MM.1S (cell line): ENCODE measurements at regions not wholly inside any gene's neighbourhood (a gene's known extent, or its start where the extent isn't known, plus 50 kb on each side); places are given as distances from the start of the nearest gene placed in this dataset.

Source experiments
- DNase-seq: peaks from one replicate; pipeline ENCODE4 v3.0.0-alpha.2; 2015
- H2AFZ ChIP-seq: fragments of 300-600 bp; sonication (generic); 2 replicates; pipeline ENCODE4 v1.6.0; 2016; ENCODE audit warnings: antibody characterized with exemption, low read length
- H3F3A ChIP-seq: fragments of 300-600 bp; sonication (generic); 2 replicates; pipeline ENCODE4 v1.6.1; 2016; ENCODE audit warnings: mild to moderate bottlenecking, antibody characterized with exemption, low read length, moderate library complexity, mixed read lengths; ENCODE audit not compliant: insufficient read depth
- H3K27ac ChIP-seq: fragments of 300-600 bp; sonication (generic); 2 replicates; pipeline ENCODE4 v1.5.1; 2016; ENCODE audit warnings: mild to moderate bottlenecking, low read length
- H3K27me3 ChIP-seq: fragments of 300-600 bp; sonication (generic); replicated peaks from 2 replicates; pipeline ENCODE4 v1.6.0; 2016; ENCODE audit warnings: low read length; ENCODE audit not compliant: insufficient read depth
- H3K36me3 ChIP-seq: fragments of 300-600 bp; sonication (generic); replicated peaks from 2 replicates; pipeline ENCODE4 v1.6.1; 2016; ENCODE audit warnings: mild to moderate bottlenecking, low read length, mixed read lengths; ENCODE audit not compliant: insufficient read depth
- H3K4me1 ChIP-seq: fragments of 300-600 bp; sonication (generic); 2 replicates; pipeline ENCODE4 v1.6.1; 2016; ENCODE audit warnings: low read length, mixed read lengths
- H3K4me2 ChIP-seq: fragments of 300-600 bp; sonication (generic); 2 replicates; pipeline ENCODE4 v1.6.0; 2016; ENCODE audit warnings: low read depth, low read length
- H3K4me3 ChIP-seq: fragments of 300-600 bp; sonication (generic); 2 replicates; pipeline ENCODE4 v1.5.1; 2016; ENCODE audit warnings: low read length, mixed read lengths
- H3K79me2 ChIP-seq: fragments of 300-600 bp; sonication (generic); 2 replicates; pipeline ENCODE4 v1.6.1; 2016; ENCODE audit warnings: mixed run types, low read length, mixed read lengths
- H3K9ac ChIP-seq: fragments of 300-600 bp; sonication (generic); 2 replicates; pipeline ENCODE4 v1.6.1; 2016; ENCODE audit warnings: low read length, mixed read lengths
- H3K9me2 ChIP-seq: fragments of 300-600 bp; sonication (generic); replicated peaks from 2 replicates; pipeline ENCODE4 v1.6.1; 2016; ENCODE audit warnings: mild to moderate bottlenecking, low read length, mixed read lengths; ENCODE audit not compliant: insufficient read depth
- H3K9me3 ChIP-seq: fragments of 300-600 bp; sonication (generic); replicated peaks from 2 replicates; pipeline ENCODE4 v1.6.1; 2016; ENCODE audit warnings: mild to moderate bottlenecking, low read length, mixed read lengths; ENCODE audit not compliant: insufficient read depth
- H4K20me1 ChIP-seq: fragments of 300-600 bp; sonication (generic); 2 replicates; pipeline ENCODE4 v1.6.1; 2016; ENCODE audit warnings: mild to moderate bottlenecking, low read length, moderate library complexity, mixed read lengths; ENCODE audit not compliant: insufficient read depth
- EZH2 ChIP-seq: fragments of 300-600 bp; sonication (generic); optimal IDR thresholded peaks from 2 replicates; pipeline ENCODE3; 2017; ENCODE audit warnings: low read depth, mild to moderate bottlenecking, antibody characterized with exemption, low read length, mixed read lengths
- EZH2phosphoT487 ChIP-seq: fragments of 300-600 bp; sonication (generic); IDR thresholded peaks from 2 replicates; pipeline ENCODE4 v1.6.1; 2018; ENCODE audit warnings: antibody characterized with exemption, low read length
- TF ChIP-seq, protein P1 (sequence below): fragments of 300-600 bp; sonication (generic); IDR thresholded peaks from 2 replicates; pipeline ENCODE4 v1.5.1; 2016; ENCODE audit warnings: antibody characterized with exemption, low read length, mixed read lengths

DNA sequence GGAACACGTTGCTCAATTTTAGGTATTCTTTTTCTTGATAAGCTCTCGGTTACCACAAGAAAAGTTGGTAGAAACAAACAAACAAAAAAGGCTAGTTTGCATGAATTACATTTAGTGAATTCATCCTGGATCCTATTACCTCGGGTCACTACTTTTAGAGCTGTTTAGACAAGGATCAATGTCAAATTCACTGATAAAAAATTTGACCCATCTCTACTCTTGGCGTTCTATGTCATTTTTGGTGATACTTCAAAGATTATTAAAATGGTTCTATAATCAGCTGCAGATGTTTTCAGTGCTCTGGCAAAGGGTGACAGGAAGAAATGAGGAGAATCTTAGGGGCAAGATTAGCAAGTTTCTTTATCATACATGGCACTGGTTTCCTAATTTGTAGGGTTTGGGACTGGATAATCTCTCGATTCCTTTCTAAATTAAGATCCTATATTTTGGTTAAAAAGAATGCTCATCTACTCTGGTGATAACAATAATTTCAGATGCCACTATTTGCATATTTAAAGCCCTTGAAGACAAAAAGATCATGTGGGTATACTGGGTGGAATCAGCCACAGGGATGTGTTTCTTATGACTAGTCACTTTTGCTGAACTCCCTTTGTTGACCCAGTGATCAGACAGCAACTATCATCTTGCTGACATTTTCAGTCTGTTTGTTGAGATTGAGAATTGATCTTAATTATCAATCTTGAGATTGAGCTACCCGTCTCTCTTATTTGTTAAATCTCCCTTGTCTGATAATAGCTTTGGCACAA lies 442.9 kb downstream of the AASDHPPT start:
- H3K27me3 ChIP-seq: no peaks in the 10 kb centered on the region
- H3K4me1 ChIP-seq: no peaks in the 10 kb centered on the region
- H3K36me3 ChIP-seq: no peaks in the 10 kb centered on the region
- H4K20me1 ChIP-seq: no peaks in the 10 kb centered on the region
- H3K4me2 ChIP-seq: no peak overlapping the region
- no peak overlapping the region for H2AFZ ChIP-seq
- no peak for DNase-seq
- no peak for TF ChIP-seq EZH2phosphoT487
- TF ChIP-seq, protein P1, sequence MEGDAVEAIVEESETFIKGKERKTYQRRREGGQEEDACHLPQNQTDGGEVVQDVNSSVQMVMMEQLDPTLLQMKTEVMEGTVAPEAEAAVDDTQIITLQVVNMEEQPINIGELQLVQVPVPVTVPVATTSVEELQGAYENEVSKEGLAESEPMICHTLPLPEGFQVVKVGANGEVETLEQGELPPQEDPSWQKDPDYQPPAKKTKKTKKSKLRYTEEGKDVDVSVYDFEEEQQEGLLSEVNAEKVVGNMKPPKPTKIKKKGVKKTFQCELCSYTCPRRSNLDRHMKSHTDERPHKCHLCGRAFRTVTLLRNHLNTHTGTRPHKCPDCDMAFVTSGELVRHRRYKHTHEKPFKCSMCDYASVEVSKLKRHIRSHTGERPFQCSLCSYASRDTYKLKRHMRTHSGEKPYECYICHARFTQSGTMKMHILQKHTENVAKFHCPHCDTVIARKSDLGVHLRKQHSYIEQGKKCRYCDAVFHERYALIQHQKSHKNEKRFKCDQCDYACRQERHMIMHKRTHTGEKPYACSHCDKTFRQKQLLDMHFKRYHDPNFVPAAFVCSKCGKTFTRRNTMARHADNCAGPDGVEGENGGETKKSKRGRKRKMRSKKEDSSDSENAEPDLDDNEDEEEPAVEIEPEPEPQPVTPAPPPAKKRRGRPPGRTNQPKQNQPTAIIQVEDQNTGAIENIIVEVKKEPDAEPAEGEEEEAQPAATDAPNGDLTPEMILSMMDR: no peak
- TF ChIP-seq EZH2: no peak
- no peak overlapping the region for H3K4me3 ChIP-seq
- H3K79me2 ChIP-seq: no peaks in the 10 kb centered on the region
- H3K9me3 ChIP-seq: no peaks in the 10 kb centered on the region
- no peaks in the 10 kb centered on the region for H3K9me2 ChIP-seq
- no peak overlapping the region for H3K27ac ChIP-seq
- H3K9ac ChIP-seq: no peak overlapping the region
- H3F3A ChIP-seq: no peaks in the 10 kb centered on the region

DNA sequence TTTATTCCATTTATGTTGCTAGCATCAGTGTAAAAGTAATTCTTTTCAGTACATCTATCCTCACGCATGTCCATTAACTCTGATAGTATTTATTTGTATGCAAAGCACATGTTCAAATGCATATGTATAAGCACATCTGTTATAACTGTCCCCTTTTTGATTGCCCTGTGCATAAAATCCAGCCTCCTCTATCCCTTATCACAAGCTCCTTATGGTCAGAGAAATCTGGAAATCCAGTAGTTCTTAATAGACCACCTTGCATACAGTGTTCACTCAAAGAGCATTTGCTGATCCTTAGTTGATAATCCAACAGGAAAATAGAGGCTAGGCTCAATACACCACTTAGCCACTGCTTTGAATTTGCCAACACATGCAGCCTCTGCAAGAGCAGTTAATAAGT lies 443.5 kb downstream of the AASDHPPT start:
- Histone ChIP-seq H3K4me3 (no peak overlapping the region), H3K9ac (no peak overlapping the region), H3K9me3 (no peaks in the 10 kb centered on the region), H2AFZ (no peak overlapping the region), H3F3A (no peaks in the 10 kb centered on the region), H3K27ac (no peak overlapping the region), H3K27me3 (no peaks in the 10 kb centered on the region), H3K79me2 (no peaks in the 10 kb centered on the region), H3K36me3 (no peaks in the 10 kb centered on the region), H3K4me2 (no peak overlapping the region), H3K9me2 (no peaks in the 10 kb centered on the region), H4K20me1 (no peaks in the 10 kb centered on the region), H3K4me1 (no peaks in the 10 kb centered on the region)
- DNase-seq: no peak
- TF ChIP-seq, protein P1: no peak
- TF ChIP-seq EZH2phosphoT487 (no peak), EZH2 (no peak)

DNA sequence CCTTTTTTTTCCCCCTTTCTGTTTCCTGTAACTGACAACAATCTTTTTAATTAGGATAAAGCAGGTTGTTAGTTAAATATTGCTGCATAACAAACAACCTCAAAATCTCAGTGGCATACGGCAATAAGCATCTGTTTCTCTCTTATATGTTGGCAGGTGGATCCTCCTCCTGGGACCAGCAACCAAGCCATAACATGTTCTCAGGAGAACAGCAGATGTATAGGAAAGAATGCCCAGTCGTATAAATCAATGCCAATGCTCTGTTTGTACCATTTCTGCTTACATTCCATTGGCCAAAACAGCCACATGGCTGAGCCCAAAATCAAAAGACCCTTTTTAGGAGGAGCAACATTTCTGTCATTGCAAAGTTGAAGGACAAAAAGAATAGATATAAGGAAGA lies 445.7 kb downstream of the AASDHPPT start:
- DNase-seq: no peak
- Histone ChIP-seq H3K27ac (no peak overlapping the region), H3K9me3 (no peaks in the 10 kb centered on the region), H3K4me3 (no peak overlapping the region), H2AFZ (no peak overlapping the region), H3K27me3 (no peaks in the 10 kb centered on the region), H3K4me1 (no peaks in the 10 kb centered on the region), H4K20me1 (no peaks in the 10 kb centered on the region), H3K36me3 (no peaks in the 10 kb centered on the region), H3K4me2 (no peak overlapping the region), H3K9me2 (no peaks in the 10 kb centered on the region), H3F3A (no peaks in the 10 kb centered on the region), H3K79me2 (no peaks in the 10 kb centered on the region), H3K9ac (no peak overlapping the region)
- TF ChIP-seq, protein P1: no peak
- TF ChIP-seq EZH2: no peak
- TF ChIP-seq EZH2phosphoT487: no peak
